SH-SY5Y (cell line): ENCODE measurements at regions not wholly inside any gene's neighbourhood (a gene's known extent, or its start where the extent isn't known, plus 50 kb on each side); places are given as distances from the start of the nearest gene placed in this dataset.

ENCODE experiments used
- GATA2 ChIP-seq: IDR thresholded peaks from 2 replicates; pipeline ENCODE4 v1.6.1; 2011; ENCODE audit warnings: mild to moderate bottlenecking, low read depth, low read length
- GATA3 ChIP-seq: IDR thresholded peaks from 2 replicates; pipeline ENCODE4 v1.6.1; 2011; ENCODE audit warnings: low read depth, mild to moderate bottlenecking, low read length, moderate library complexity

DNA sequence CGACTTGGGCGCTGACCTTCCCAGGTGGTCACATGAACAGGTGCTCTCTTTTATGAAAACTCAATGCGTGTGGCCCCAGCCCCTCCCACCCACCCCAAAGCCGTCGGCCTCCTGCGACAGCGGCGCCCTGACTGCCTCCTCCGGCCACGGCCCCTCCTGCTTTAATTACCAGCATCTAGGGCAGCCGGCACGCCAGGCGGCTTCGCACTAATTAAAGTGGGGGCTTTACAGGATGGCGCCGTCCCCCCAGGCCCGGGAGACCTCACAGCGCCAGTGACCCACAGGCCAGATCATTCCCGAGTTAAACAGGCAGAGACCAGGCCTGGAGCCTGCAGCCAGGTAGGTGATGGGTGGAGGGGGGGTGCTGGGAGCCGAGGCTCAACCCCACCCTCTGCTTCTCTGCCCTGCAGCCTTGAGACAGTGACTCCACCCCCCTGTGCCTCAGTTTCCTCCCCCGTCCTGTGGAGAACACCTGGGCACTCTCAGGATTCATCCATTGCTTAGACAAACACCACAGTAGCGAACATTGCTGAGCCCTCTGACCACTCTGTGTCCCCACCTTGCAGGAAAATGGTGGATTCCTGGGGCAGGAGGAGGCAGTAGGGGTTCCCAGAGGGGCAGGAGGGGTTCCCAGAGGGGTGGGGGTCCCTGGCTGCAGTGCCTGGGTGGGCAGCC is 100.8 kb downstream of the MICALL2 start:
- TF ChIP-seq GATA3 (no peak), GATA2 (no peak)
